ENCODE measurements at regions not wholly inside any gene's neighbourhood (a gene's known extent, or its start where the extent isn't known, plus 50 kb on each side); places are given as distances from the start of the nearest gene placed in this dataset.

- no peak for DNase-seq (ENCODE audit: low spot score)
- in situ Hi-C loops (cut with MboI; ENCODE audit: low pct_unique_long_range_greater_than_20kb, low sequenced_read_pairs, unreplicated experiment), result no loop called here
- TF ChIP-seq CTCF (IDR thresholded peaks at IDR 0.05; ENCODE audit: extremely low read depth, insufficient read depth, missing control alignments), result no peak
Observed at GRCh38 chr14:101040538-101041442, 137.3 kb upstream of the RTL1 start.

GRCh38 chr14:101043891-101044290, 140.4 kb upstream of the RTL1 start:
- no peak for TF ChIP-seq CTCF (IDR thresholded peaks at IDR 0.05; ENCODE audit: extremely low read depth, insufficient read depth, missing control alignments)
- in situ Hi-C loops (cut with MboI; ENCODE audit: low pct_unique_long_range_greater_than_20kb, low sequenced_read_pairs, unreplicated experiment), result no loop called here
- no peak for DNase-seq (ENCODE audit: low spot score)

- no peak for DNase-seq (ENCODE audit: low spot score)
- in situ Hi-C loops (cut with MboI; ENCODE audit: low pct_unique_long_range_greater_than_20kb, low sequenced_read_pairs, unreplicated experiment), result no loop called here
- no peak for TF ChIP-seq CTCF (IDR thresholded peaks at IDR 0.05; ENCODE audit: extremely low read depth, insufficient read depth, missing control alignments)
Observed at GRCh38 chr14:101044741-101045140, 141.2 kb upstream of the RTL1 start.

DNA sequence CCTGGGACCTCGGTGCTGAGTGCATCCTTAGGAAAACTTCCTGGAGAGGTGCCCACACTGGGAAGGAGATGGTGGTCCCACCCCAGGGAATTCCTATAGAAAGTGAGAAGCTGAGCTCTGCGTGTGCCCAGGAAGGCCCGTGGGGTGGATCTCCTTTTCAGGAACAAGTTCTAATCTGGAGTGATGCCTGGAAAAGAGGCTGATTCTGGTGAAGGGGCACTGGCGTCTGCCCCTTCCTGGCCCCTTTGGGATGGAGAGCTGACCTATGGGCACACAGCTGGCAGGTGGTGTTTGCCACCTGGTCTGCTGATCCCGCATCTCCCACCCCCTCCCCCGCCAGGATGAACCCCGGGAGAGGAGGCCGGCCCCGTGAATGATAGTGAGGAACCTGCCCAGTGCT, 142.0 kb upstream of the RTL1 start:
- TF ChIP-seq CTCF (IDR thresholded peaks at IDR 0.05; ENCODE audit: extremely low read depth, insufficient read depth, missing control alignments), result no peak
- no peak for DNase-seq (ENCODE audit: low spot score)
- in situ Hi-C loops (cut with MboI; ENCODE audit: low pct_unique_long_range_greater_than_20kb, low sequenced_read_pairs, unreplicated experiment), result no loop called here

- in situ Hi-C loops (cut with MboI; ENCODE audit: low pct_unique_long_range_greater_than_20kb, low sequenced_read_pairs, unreplicated experiment), result no loop called here
- no peak for DNase-seq (ENCODE audit: low spot score)
- no peak for TF ChIP-seq CTCF (IDR thresholded peaks at IDR 0.05; ENCODE audit: extremely low read depth, insufficient read depth, missing control alignments)
Observed at GRCh38 chr14:101046071-101046470, 142.5 kb upstream of the RTL1 start.

DNA sequence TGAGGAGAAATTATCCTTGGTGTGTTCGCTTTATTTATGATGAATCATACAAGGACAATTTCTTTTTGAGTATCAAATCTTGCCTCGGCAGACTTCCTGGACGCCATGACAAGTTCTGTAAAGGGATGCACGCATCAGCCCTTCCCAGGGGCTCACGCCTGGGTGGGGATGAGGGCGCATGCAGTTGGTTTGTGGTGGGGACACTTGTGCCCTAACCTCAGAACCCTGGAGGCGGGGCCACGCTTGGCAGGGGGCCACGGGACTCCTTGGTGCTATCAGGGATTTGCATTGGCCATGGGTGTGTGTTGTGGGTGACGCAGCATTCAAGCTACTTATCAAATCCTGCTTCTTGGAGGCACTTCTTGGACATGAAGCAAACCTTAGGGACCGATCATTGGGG, 143.8 kb upstream of the RTL1 start:
- in situ Hi-C loops (cut with MboI; ENCODE audit: low pct_unique_long_range_greater_than_20kb, low sequenced_read_pairs, unreplicated experiment), result no loop called here
- TF ChIP-seq CTCF (IDR thresholded peaks at IDR 0.05; ENCODE audit: extremely low read depth, insufficient read depth, missing control alignments), result no peak
- DNase-seq (ENCODE audit: low spot score), result no peak
